IPS-18a (cell line): ENCODE measurements at regions not wholly inside any gene's neighbourhood (a gene's known extent, or its start where the extent isn't known, plus 50 kb on each side); places are given as distances from the start of the nearest gene placed in this dataset.
"Not testable (repeated sequence)": the region's sequence is repeated elsewhere in the genome, so short reads cannot be mapped to it uniquely, and the experiment has no call there.

ENCODE experiments used
- H3K27ac ChIP-seq: one replicate; pipeline ENCODE4 v1.5.1; 2013; ENCODE audit warnings: low read length
- H3K27me3 ChIP-seq: one replicate; pipeline ENCODE4 v1.6.1; 2013; ENCODE audit warnings: mild to moderate bottlenecking, low read length; ENCODE audit not compliant: control insufficient read depth, insufficient read depth
- H3K36me3 ChIP-seq: one replicate; pipeline ENCODE4 v1.6.1; 2013; ENCODE audit warnings: low read depth, low read length; ENCODE audit not compliant: control insufficient read depth
- H3K4me1 ChIP-seq: one replicate; pipeline ENCODE4 v1.6.1; 2013; ENCODE audit warnings: low read depth, low read length; ENCODE audit not compliant: control insufficient read depth
- H3K4me3 ChIP-seq: one replicate; pipeline ENCODE4 v1.5.1; 2013; ENCODE audit warnings: low read length
- H3K9ac ChIP-seq: one replicate; pipeline ENCODE4 v1.6.1; 2013; ENCODE audit warnings: mild to moderate bottlenecking, low read length, moderate library complexity
- H3K9me3 ChIP-seq: one replicate; pipeline ENCODE4 v1.6.1; 2013; ENCODE audit warnings: low read depth, low read length; ENCODE audit not compliant: control insufficient read depth

DNA sequence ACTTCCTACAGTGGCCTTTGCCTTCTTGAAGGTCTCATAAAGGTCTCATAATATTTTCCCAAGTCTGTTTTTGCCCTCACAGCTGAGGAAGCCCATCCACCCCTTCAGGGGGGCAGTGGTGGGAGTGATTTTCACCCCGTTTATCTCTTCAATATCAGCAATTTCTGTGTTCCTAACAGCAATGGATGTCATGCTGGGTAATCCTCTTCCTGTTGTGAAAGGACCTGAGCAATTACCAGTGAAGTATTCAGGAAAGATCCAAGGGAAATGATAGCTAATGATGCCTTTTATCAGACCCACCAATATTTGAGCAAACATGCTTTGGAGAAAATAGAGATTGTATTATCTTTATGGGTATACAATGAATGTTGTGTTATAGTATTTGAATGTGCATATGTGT is 226.9 kb downstream of the INSC start:
- Histone ChIP-seq H3K4me1 (peaks cover 16% of the 10 kb centered on the region), H3K36me3 (no peaks in the 10 kb centered on the region), H3K27me3 (no peaks in the 10 kb centered on the region), H3K9me3 (no peaks in the 10 kb centered on the region), H3K9ac (no peak overlapping the region), H3K4me3 (no peak overlapping the region), H3K27ac (no peak overlapping the region)

DNA sequence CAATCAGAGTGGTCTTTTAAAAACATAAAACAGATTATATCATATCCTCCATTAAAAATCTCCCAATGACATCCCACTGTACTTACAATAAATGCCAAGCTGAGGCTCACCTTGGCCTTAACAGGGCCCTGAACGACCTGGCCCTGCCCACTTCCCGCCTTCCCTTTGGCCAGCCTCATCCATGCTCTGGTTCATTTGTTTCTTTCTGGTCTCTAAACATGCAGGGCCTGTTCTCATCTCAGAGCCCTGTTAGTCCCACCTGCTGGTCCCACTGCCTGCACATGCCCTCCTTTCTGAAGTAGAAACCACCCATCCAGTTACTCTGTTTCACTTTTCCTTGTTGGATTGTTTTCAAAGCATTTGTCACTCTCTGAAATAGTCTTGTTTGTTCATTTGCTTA is 227.4 kb downstream of the INSC start:
- H3K27ac ChIP-seq: no peak overlapping the region
- no peaks in the 10 kb centered on the region for H3K9me3 ChIP-seq
- no peaks in the 10 kb centered on the region for H3K36me3 ChIP-seq
- H3K4me1 ChIP-seq: peaks cover 16% of the 10 kb centered on the region
- no peak overlapping the region for H3K9ac ChIP-seq
- no peak overlapping the region for H3K4me3 ChIP-seq
- H3K27me3 ChIP-seq: no peaks in the 10 kb centered on the region

DNA sequence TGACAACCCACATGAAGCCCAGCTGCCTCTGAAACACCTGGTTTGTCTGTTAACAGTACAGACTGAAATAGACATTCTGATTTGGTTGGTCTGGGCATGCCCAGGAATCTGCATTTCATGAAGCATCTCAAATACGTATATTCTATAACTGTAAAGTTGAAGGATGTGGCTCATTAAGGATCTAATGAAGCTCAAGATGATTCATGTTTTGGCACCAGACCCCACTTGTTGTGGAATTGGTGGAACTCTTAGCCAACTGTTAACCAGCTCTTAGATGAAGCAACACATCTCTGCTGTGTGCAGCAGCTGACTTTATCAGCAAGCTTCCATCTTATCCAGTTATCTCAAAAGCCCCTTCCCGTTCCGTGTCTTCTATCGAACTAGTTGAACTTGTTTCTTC is 232.2 kb downstream of the INSC start:
- H3K9ac ChIP-seq: no peak overlapping the region
- no peak overlapping the region for H3K27ac ChIP-seq
- no peaks in the 10 kb centered on the region for H3K27me3 ChIP-seq
- H3K4me3 ChIP-seq: no peak overlapping the region
- no peaks in the 10 kb centered on the region for H3K9me3 ChIP-seq
- peaks cover 3% of the 10 kb centered on the region for H3K4me1 ChIP-seq
- H3K36me3 ChIP-seq: no peaks in the 10 kb centered on the region

DNA sequence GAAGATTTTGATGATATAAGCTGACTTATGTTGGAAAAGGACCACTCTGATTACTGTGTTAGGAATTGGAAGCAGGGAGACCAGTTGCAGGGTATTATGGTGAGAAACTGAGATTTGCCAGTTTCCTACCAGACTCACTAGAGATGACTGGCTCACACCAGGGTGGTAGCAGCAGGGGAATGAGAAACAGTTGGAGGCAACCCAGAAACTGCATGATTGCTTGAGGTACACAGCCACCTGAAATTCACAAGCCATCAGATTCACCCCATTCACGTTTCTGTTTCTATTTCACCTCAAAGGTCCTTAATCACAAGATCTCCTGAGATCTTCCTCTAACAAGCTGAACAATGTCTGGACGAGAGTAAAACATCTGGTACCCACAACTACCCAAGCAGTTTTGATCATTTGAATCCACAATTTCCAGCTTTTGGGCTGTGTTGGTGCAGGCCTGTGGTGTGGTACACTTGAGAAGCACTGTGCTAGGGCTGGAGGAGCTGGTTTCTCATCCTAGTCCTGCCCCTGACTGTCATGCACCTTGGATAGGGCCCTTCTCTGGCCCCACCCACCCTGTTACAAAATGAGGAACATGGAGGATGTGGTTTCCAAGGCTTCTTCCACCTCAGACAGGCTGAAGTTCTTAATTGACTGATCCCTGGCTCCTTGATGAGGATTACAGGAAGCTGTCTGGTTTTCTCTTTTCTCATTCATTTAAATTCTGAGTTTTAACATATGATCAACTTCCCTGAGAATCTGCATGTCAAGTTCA is 233.4 kb downstream of the INSC start:
- Histone ChIP-seq H3K9me3 (no peaks in the 10 kb centered on the region), H3K27me3 (no peaks in the 10 kb centered on the region), H3K9ac (no peak overlapping the region), H3K36me3 (no peaks in the 10 kb centered on the region), H3K4me1 (no peaks in the 10 kb centered on the region), H3K27ac (no peak overlapping the region), H3K4me3 (no peak overlapping the region)

DNA sequence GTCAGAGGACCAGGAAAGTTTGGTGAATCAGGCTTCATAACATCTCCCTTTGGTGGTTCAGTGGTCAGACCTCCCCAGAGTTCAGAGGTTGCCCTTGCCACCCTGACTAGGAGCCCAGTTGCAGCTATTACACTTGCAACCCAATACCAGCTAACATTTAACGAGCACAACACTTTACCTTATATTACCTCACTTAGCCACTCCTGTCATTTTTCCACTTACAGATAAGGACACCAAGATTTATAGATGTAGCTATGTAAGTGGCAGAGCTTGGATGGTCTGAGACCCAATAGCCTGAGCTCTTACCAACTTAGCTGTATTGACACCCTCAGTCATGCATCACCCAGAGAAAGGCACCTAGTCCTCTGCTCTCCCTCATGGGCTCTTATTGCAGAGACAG is 234.7 kb downstream of the INSC start:
- Histone ChIP-seq H3K4me3 (no peak overlapping the region), H3K9ac (no peak overlapping the region), H3K27me3 (no peaks in the 10 kb centered on the region), H3K4me1 (no peaks in the 10 kb centered on the region), H3K27ac (no peak overlapping the region), H3K36me3 (no peaks in the 10 kb centered on the region), H3K9me3 (no peaks in the 10 kb centered on the region)

DNA sequence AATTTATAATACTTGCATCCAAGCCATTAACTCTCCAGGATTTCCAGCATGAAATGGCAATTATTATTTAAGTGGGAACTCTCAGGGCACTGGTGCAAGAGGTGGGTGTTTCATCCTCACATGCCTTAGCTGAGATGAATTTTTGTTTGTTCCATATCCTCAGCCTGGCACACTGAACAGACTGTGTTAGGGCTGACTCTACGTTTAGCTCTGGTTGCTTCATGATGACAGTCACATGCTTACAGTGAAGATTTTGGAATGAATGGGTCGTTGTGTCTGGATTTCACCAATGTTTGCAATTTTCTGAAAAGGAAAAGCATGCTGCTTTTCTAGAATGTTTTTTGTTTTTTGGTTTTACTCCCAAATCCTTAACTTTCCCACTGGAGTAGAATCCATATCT is 246.6 kb downstream of the INSC start:
- no peaks in the 10 kb centered on the region for H3K9me3 ChIP-seq
- no peaks in the 10 kb centered on the region for H3K36me3 ChIP-seq
- no peak overlapping the region for H3K9ac ChIP-seq
- H3K27ac ChIP-seq: no peak overlapping the region
- no peak overlapping the region for H3K4me3 ChIP-seq
- no peaks in the 10 kb centered on the region for H3K4me1 ChIP-seq
- H3K27me3 ChIP-seq: no peaks in the 10 kb centered on the region

DNA sequence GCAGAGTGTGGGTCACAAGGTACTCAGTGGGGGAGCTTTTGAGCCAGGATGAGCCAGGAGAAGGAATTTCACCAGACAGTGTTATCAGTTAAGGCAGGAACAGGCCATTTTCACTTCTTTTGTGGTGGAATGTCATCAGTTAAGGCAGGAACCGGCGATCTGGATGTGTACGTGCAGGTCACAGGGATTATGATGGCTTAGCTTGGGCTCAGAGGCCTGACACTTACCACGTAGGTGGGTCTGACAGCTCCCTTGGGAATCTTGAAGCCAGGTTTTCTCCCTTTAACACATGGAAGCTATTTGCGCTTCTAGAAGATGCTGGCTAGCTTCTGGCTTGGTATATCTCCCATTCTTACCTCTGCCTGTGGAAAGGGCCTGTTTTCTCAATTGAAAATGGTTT is 250.6 kb downstream of the INSC start:
- peaks cover 13% of the 10 kb centered on the region for H3K4me1 ChIP-seq
- not testable (repeated sequence) for H3K4me3 ChIP-seq, H3K27me3 ChIP-seq, H3K9me3 ChIP-seq, H3K27ac ChIP-seq, H3K9ac ChIP-seq, H3K36me3 ChIP-seq

DNA sequence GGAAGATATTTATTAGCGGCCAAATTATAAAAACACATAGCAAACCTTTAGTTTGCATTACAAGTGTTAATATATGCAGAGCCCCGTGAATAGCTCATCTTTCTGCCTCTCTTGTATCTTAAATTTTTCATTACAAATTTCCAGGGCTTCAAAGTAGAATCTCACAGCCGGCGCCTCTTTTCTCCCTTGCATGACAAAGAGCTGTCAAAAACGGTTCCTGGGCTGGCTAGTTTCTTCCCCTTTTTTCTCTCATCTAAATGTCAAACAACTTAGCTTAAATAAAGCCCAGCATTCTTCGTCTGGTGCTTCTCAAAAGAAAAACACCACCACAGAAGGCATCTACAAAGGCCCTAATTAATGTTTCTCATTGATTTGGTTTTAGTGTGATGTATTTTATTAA is 253.0 kb downstream of the INSC start:
- H3K4me3 ChIP-seq: peak overlapping the region; percentile 9
- no peaks in the 10 kb centered on the region for H3K36me3 ChIP-seq
- no peak overlapping the region for H3K9ac ChIP-seq

DNA sequence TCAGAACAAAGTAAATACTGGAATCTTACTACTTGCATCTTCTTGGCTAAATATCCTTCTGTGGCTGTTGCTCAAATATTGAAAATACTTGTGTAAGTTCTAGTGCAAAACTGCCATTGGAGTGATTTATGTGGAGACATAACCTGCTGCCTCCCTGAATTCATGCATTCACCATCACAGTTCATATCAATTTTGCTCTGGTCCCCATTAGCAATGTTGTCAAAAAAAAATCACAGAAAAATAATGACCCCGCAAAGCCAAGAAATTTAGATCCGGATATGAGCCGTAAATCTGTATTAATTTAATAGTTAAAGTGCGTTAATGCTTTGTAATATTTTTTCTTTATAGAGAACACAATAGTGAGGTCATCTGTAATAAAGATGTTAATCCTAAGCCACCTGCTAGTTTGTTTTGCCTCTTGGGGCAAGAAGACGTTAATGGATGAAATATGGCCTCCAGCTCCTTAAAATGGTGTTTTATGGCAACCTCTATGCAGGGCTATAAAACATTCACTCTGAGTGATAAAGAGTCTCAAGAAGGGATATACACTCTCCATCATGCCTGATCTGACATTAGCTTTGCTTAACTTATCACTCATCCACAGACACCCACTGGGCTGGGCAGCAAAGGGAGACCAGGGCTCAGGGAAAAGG is 255.9 kb downstream of the INSC start:
- H3K9ac ChIP-seq: no peak overlapping the region
- no peaks in the 10 kb centered on the region for H3K36me3 ChIP-seq
- H3K4me1 ChIP-seq: peaks cover 13% of the 10 kb centered on the region
- H3K27ac ChIP-seq: no peak overlapping the region
- H3K4me3 ChIP-seq: no peak overlapping the region
- H3K27me3 ChIP-seq: peaks cover 7% of the 10 kb centered on the region
- no peaks in the 10 kb centered on the region for H3K9me3 ChIP-seq

More for the DNA sequence above, 253.0 kb downstream of the INSC start:
- H3K4me1 ChIP-seq: peaks cover 13% of the 10 kb centered on the region
- H3K9me3 ChIP-seq: no peaks in the 10 kb centered on the region
- peaks cover 7% of the 10 kb centered on the region for H3K27me3 ChIP-seq
- no peak overlapping the region for H3K27ac ChIP-seq

DNA sequence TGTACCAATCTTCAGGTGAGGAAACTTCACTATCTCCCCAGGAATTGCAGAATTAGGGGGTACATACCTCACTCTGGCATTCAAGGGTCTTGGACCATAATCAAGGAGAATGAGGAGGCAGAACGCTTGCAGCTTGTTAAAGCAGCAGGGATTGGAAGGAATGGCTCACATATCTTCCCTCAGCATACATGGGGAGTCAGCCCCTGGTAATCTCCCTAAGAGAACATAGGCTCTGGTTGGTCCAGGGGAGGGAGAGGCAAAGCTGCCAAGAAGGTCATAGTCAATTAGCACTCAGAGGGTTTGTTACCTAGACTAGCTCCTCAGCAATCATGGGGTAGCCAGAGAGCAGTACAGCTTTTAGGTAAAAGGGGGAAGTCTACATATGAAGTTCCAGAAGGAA is 256.8 kb downstream of the INSC start:
- Histone ChIP-seq H3K27me3 (peaks cover 7% of the 10 kb centered on the region), H3K9me3 (no peaks in the 10 kb centered on the region), H3K9ac (no peak overlapping the region), H3K27ac (no peak overlapping the region), H3K36me3 (no peaks in the 10 kb centered on the region), H3K4me3 (no peak overlapping the region), H3K4me1 (peaks cover 13% of the 10 kb centered on the region)

DNA sequence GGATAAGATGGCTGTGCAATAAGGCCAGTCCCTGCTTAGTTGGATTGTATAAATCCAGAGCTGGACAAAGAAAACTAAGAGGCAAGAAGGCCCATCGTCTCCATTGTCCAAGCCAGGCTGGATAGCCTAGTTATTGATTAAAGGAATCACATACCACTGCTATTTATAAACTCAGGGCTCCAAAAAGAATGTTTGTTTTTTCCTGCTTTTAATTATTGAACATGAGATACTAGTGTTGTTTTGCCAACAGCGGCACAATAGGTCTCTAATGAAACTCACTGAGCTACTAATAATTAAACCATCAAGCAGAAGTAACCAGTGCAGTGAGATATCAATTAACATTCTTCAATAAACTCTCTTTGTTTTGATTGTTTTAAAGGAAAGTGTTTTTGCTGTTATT is 259.7 kb downstream of the INSC start:
- Histone ChIP-seq H3K9me3 (peaks cover 13% of the 10 kb centered on the region), H3K4me3 (no peak overlapping the region), H3K27me3 (no peaks in the 10 kb centered on the region), H3K36me3 (no peaks in the 10 kb centered on the region), H3K27ac (no peak overlapping the region), H3K4me1 (no peaks in the 10 kb centered on the region), H3K9ac (no peak overlapping the region)

DNA sequence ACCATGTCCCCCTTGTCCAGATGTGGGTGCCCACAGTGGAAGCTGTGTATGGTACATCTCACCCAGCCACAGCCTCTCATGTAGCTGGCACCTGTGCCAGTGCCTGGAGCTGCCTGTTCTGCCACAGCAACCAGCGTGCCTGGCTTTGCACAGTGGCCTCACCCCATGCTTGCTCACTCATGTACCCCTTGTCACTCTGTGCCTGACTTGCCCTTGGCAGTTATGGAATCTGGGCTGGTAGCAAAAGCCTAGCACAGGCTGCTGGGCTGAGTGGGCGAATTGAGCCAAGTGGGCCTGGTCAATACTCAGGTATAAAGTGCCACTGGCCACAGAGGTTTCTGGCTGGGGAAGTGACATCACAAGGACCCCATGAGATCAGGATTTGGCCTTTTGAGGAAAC is 264.2 kb downstream of the INSC start:
- H3K4me1 ChIP-seq: no peaks in the 10 kb centered on the region
- no peak overlapping the region for H3K4me3 ChIP-seq
- no peak overlapping the region for H3K9ac ChIP-seq
- no peaks in the 10 kb centered on the region for H3K27me3 ChIP-seq
- H3K9me3 ChIP-seq: peaks cover 13% of the 10 kb centered on the region
- H3K36me3 ChIP-seq: no peaks in the 10 kb centered on the region
- H3K27ac ChIP-seq: no peak overlapping the region
